Activated naive CD4-positive, alpha-beta T cell treated with anti-CD3 and anti-CD28 coated beads, Interleukin-2, amount 50 U/mL, for 72 hours (primary cell): ENCODE measurements at regions not wholly inside any gene's neighbourhood (a gene's known extent, or its start where the extent isn't known, plus 50 kb on each side); places are given as distances from the start of the nearest gene placed in this dataset.
"Not testable (repeated sequence)": the region's sequence is repeated elsewhere in the genome, so short reads cannot be mapped to it uniquely, and the experiment has no call there.

ENCODE experiments used
- ATAC-seq, 2 donors: fragments of 150-1000 bp; cut with Tn5 transposase; 2 replicates each; pipeline ENCODE4 v1.10.0; 2021; ENCODE audit warnings: mild to moderate bottlenecking in 2 of 2, moderate library complexity in 2 of 2
- DNase-seq, 2 donors: peaks; one replicate each; pipeline ENCODE4 v3.0.0; 2021 to 2022; ENCODE audit warnings: low spot score in 2 of 2
- H3K27ac Mint-ChIP-seq, 2 donors: one replicate each; pipeline ENCODE4 v1.8.0; 2022; ENCODE audit warnings: mild to moderate bottlenecking in 2 of 2, mixed read lengths in 2 of 2
- H3K36me3 Mint-ChIP-seq, 2 donors: one replicate each; pipeline ENCODE4 v1.8.0; 2022; ENCODE audit warnings: mixed read lengths in 2 of 2
- H3K9me3 Mint-ChIP-seq, 2 donors: one replicate each; pipeline ENCODE4 v1.8.0; 2022; ENCODE audit warnings: mixed read lengths in 2 of 2

GRCh38 chr6:168871642-168872315 is 381.9 kb downstream of the THBS2 start:
- no peak for ATAC-seq
- DNase-seq: no peak
- Mint-ChIP-seq H3K27ac (no peak overlapping the region), H3K9me3 (no peaks in the 10 kb centered on the region), H3K36me3 (no peaks in the 10 kb centered on the region)

- ATAC-seq (no peak), DNase-seq (no peak)
- Mint-ChIP-seq H3K36me3 (no peaks in the 10 kb centered on the region), H3K9me3 (no peaks in the 10 kb centered on the region), H3K27ac (no peak overlapping the region)
These were observed 382.7 kb downstream of the THBS2 start for GRCh38 chr6:168870982-168871381.

GRCh38 chr6:168867247-168868102 is 386.2 kb downstream of the THBS2 start:
- H3K27ac Mint-ChIP-seq: no peak overlapping the region
- ATAC-seq: no peak
- no peaks in the 10 kb centered on the region for H3K9me3 Mint-ChIP-seq
- no peak for DNase-seq
- no peaks in the 10 kb centered on the region for H3K36me3 Mint-ChIP-seq

GRCh38 chr6:168866534-168866933 is 387.1 kb downstream of the THBS2 start:
- no peak for DNase-seq
- Mint-ChIP-seq H3K36me3 (no peaks in the 10 kb centered on the region), H3K27ac (no peak overlapping the region), H3K9me3 (no peaks in the 10 kb centered on the region)
- ATAC-seq: peak in 1 of 2 donors; percentile 24

- Mint-ChIP-seq H3K27ac (no peak overlapping the region), H3K36me3 (no peaks in the 10 kb centered on the region), H3K9me3 (no peaks in the 10 kb centered on the region)
- no peak for ATAC-seq
- no peak for DNase-seq
These were observed 388.1 kb downstream of the THBS2 start for GRCh38 chr6:168865522-168865921.

- Mint-ChIP-seq H3K36me3 (no peaks in the 10 kb centered on the region), H3K27ac (no peak overlapping the region), H3K9me3 (no peaks in the 10 kb centered on the region)
- DNase-seq (no peak), ATAC-seq (no peak)
These were observed 388.8 kb downstream of the THBS2 start for GRCh38 chr6:168864541-168865460.

GRCh38 chr6:168863467-168863866 is 390.2 kb downstream of the THBS2 start:
- ATAC-seq (no peak), DNase-seq (no peak)
- Mint-ChIP-seq H3K36me3 (no peaks in the 10 kb centered on the region), H3K27ac (no peak overlapping the region), H3K9me3 (no peaks in the 10 kb centered on the region)

- Mint-ChIP-seq H3K36me3 (no peaks in the 10 kb centered on the region), H3K27ac (no peak overlapping the region), H3K9me3 (no peaks in the 10 kb centered on the region)
- ATAC-seq (no peak), DNase-seq (no peak)
These were observed 391.2 kb downstream of the THBS2 start for GRCh38 chr6:168862346-168862980.

- no peaks in the 10 kb centered on the region for H3K36me3 Mint-ChIP-seq
These were observed 392.7 kb downstream of the THBS2 start for GRCh38 chr6:168860987-168861386.

GRCh38 chr6:168860341-168860740 is 393.3 kb downstream of the THBS2 start:
- Mint-ChIP-seq H3K27ac (no peak overlapping the region), H3K36me3 (no peaks in the 10 kb centered on the region), H3K9me3 (no peaks in the 10 kb centered on the region)
- ATAC-seq (no peak), DNase-seq (no peak)

More at GRCh38 chr6:168860987-168861386, 392.7 kb downstream of the THBS2 start:
- DNase-seq: no peak
- H3K9me3 Mint-ChIP-seq: no peaks in the 10 kb centered on the region
- no peak for ATAC-seq
- no peak overlapping the region for H3K27ac Mint-ChIP-seq

- DNase-seq: no peak
- H3K27ac Mint-ChIP-seq: no peak overlapping the region
- H3K36me3 Mint-ChIP-seq: no peaks in the 10 kb centered on the region
- ATAC-seq: no peak
- no peaks in the 10 kb centered on the region for H3K9me3 Mint-ChIP-seq
These were observed 394.7 kb downstream of the THBS2 start for GRCh38 chr6:168858926-168859325.

GRCh38 chr6:168856914-168857313 is 396.7 kb downstream of the THBS2 start:
- no peak for ATAC-seq

GRCh38 chr6:168852376-168852884 is 401.2 kb downstream of the THBS2 start:
- Mint-ChIP-seq H3K36me3 (no peaks in the 10 kb centered on the region), H3K9me3 (no peaks in the 10 kb centered on the region), H3K27ac (no peak overlapping the region)
- ATAC-seq (no peak), DNase-seq (no peak)

More at GRCh38 chr6:168856914-168857313, 396.7 kb downstream of the THBS2 start:
- H3K9me3 Mint-ChIP-seq: no peaks in the 10 kb centered on the region
- DNase-seq: no peak
- no peak overlapping the region for H3K27ac Mint-ChIP-seq
- no peaks in the 10 kb centered on the region for H3K36me3 Mint-ChIP-seq

- no peak overlapping the region for H3K27ac Mint-ChIP-seq
- ATAC-seq (no peak), DNase-seq (no peak)
These were observed 401.9 kb downstream of the THBS2 start for GRCh38 chr6:168851460-168852375.

GRCh38 chr6:168850027-168850736 is 403.5 kb downstream of the THBS2 start:
- not testable (repeated sequence) for H3K27ac Mint-ChIP-seq, DNase-seq

More at GRCh38 chr6:168851460-168852375, 401.9 kb downstream of the THBS2 start:
- no peaks in the 10 kb centered on the region for H3K36me3 Mint-ChIP-seq
- no peaks in the 10 kb centered on the region for H3K9me3 Mint-ChIP-seq

More at GRCh38 chr6:168850027-168850736, 403.5 kb downstream of the THBS2 start:
- not testable (repeated sequence) for ATAC-seq, H3K9me3 Mint-ChIP-seq, H3K36me3 Mint-ChIP-seq
